Naive thymus-derived CD4-positive, alpha-beta T cell (primary cell): ENCODE measurements at regions not wholly inside any gene's neighbourhood (a gene's known extent, or its start where the extent isn't known, plus 50 kb on each side); places are given as distances from the start of the nearest gene placed in this dataset.

Experiments used
- ATAC-seq: fragments of 150-1000 bp; cut with Tn5 transposase; 2 replicates; pipeline ENCODE4 v1.10.0; 2021; ENCODE audit warnings: mild to moderate bottlenecking, moderate library complexity
- CTCF ChIA-PET: fragments of 350-600 bp; sonication (Branson Sonifier 250); formaldehyde crosslinking; loops from one replicate; lab custom pipeline; 2021; ENCODE audit warnings: antibody characterized with exemption; lab: Charles Lee
- POLR2A ChIA-PET: fragments of 350-600 bp; sonication (Branson Sonifier 250); formaldehyde crosslinking; loops from one replicate; lab custom pipeline; 2021; ENCODE audit warnings: antibody characterized with exemption, inconsistent platforms; lab: Charles Lee
- DNase-seq, 9 donors: peaks; one replicate each; pipeline versions ENCODE4 v3.0.0 to v3.0.0-alpha.2; 2020 to 2022; ENCODE audit warnings: mixed read lengths in 1 of 9
- H3K27ac ChIP-seq: one replicate; pipeline ENCODE4 v1.7.0; 2013; ENCODE audit warnings: mild to moderate bottlenecking, low read depth, low read length, moderate library complexity
- H3K27me3 ChIP-seq, 2 donors: one replicate each; pipeline ENCODE4 v1.7.0; 2013; ENCODE audit warnings: low read length in 2 of 2, mild to moderate bottlenecking in 2 of 2, moderate library complexity in 2 of 2; ENCODE audit not compliant: control insufficient read depth in 2 of 2, insufficient read depth in 2 of 2
- H3K36me3 ChIP-seq, 3 experiments: 1 replicate in 2 of 3; 2 replicates in 1 of 3; pipeline ENCODE4 v1.7.0; 2013; ENCODE audit warnings: low read length in 3 of 3, mild to moderate bottlenecking in 3 of 3, moderate library complexity in 1 of 3; ENCODE audit not compliant: insufficient read depth in 3 of 3, control insufficient read depth in 2 of 3
- H3K4me1 ChIP-seq, 2 donors: one replicate each; pipeline ENCODE4 v1.7.0; 2013; ENCODE audit warnings: low read length in 2 of 2, mild to moderate bottlenecking in 2 of 2, moderate library complexity in 1 of 2; ENCODE audit not compliant: control insufficient read depth in 2 of 2, insufficient read depth in 2 of 2
- H3K4me3 ChIP-seq: 2 replicates; pipeline ENCODE4 v1.7.0; 2013; ENCODE audit warnings: mild to moderate bottlenecking, low read length
- H3K9me3 ChIP-seq, 3 experiments: 1 replicate in 2 of 3; 2 replicates in 1 of 3; pipeline ENCODE4 v1.7.0; 2013; ENCODE audit warnings: low read length in 3 of 3; ENCODE audit not compliant: control insufficient read depth in 2 of 3
- H3K27ac Mint-ChIP-seq, 9 donors: one replicate each; pipeline ENCODE4 v1.8.0; 2020 to 2022; ENCODE audit warnings: mixed read lengths in 9 of 9, mild to moderate bottlenecking in 8 of 9, moderate library complexity in 5 of 9, inconsistent platforms in 2 of 9
- H3K27me3 Mint-ChIP-seq, 5 donors: one replicate each; pipeline ENCODE4 v1.8.0; 2021 to 2022; ENCODE audit warnings: mixed read lengths in 5 of 5, mild to moderate bottlenecking in 1 of 5
- H3K36me3 Mint-ChIP-seq, 5 donors: one replicate each; pipeline ENCODE4 v1.8.0; 2020 to 2022; ENCODE audit warnings: mixed read lengths in 5 of 5, mild to moderate bottlenecking in 3 of 5, inconsistent platforms in 1 of 5
- H3K4me1 Mint-ChIP-seq, 7 donors: one replicate each; pipeline ENCODE4 v1.8.0; 2020 to 2022; ENCODE audit warnings: mixed read lengths in 7 of 7, mild to moderate bottlenecking in 3 of 7, inconsistent platforms in 1 of 7
- H3K4me3 Mint-ChIP-seq, 10 donors: one replicate each; pipeline ENCODE4 v1.8.0; 2020 to 2022; ENCODE audit warnings: mild to moderate bottlenecking in 10 of 10, mixed read lengths in 10 of 10, moderate library complexity in 6 of 10, inconsistent platforms in 2 of 10
- H3K9me3 Mint-ChIP-seq, 11 donors: one replicate each; pipeline ENCODE4 v1.8.0; 2020 to 2022; ENCODE audit warnings: mixed read lengths in 11 of 11, mild to moderate bottlenecking in 4 of 11, inconsistent platforms in 1 of 11, moderate library complexity in 1 of 11
- intact Hi-C, 2 donors: fragments of 100-400 bp; cut with micrococcal nuclease; formaldehyde crosslinking; loops; one replicate each; pipeline ENCODE4 v1.15.1; 2023

GRCh38 chr12:113634474-113634873, 162.8 kb upstream of the LHX5 start:
- POLR2A ChIA-PET: no interaction called here
- peaks cover 0 to 6% (median 0%) of the 10 kb centered on the region in 5 donors for H3K36me3 Mint-ChIP-seq

GRCh38 chr12:113633678-113634332, 162.1 kb upstream of the LHX5 start:
- Mint-ChIP-seq H3K27ac (no peak overlapping the region), H3K27me3 (peaks cover 11 to 33% (median 29%) of the 10 kb centered on the region in 5 donors), H3K4me1 (peaks cover 0 to 6% (median 4%) of the 10 kb centered on the region in 7 donors), H3K9me3 (peaks cover 2 to 39% (median 11%) of the 10 kb centered on the region in 11 donors), H3K4me3 (no peak overlapping the region), H3K36me3 (peaks cover 0 to 8% (median 0%) of the 10 kb centered on the region in 5 donors)
- ChIA-PET POLR2A (no interaction called here), CTCF (no interaction called here)
- no peak overlapping the region for H3K4me3 ChIP-seq
- no peaks in the 10 kb centered on the region for H3K27me3 ChIP-seq
- no peak for ATAC-seq
- intact Hi-C loops: no loop called here
- H3K4me1 ChIP-seq: no peaks in the 10 kb centered on the region
- DNase-seq: no peak
- H3K27ac ChIP-seq: no peak overlapping the region
- no peaks in the 10 kb centered on the region for H3K9me3 ChIP-seq
- no peaks in the 10 kb centered on the region for H3K36me3 ChIP-seq

More at GRCh38 chr12:113634474-113634873, 162.8 kb upstream of the LHX5 start:
- peaks cover 17 to 39% (median 32%) of the 10 kb centered on the region in 5 donors for H3K27me3 Mint-ChIP-seq
- peaks cover 0 to 11% (median 4%) of the 10 kb centered on the region in 7 donors for H3K4me1 Mint-ChIP-seq
- H3K27me3 ChIP-seq: no peaks in the 10 kb centered on the region
- ATAC-seq (no peak), DNase-seq (no peak)
- no peak overlapping the region for H3K27ac ChIP-seq
- intact Hi-C loops: no loop called here
- no peak overlapping the region for H3K27ac Mint-ChIP-seq
- no peaks in the 10 kb centered on the region for H3K36me3 ChIP-seq
- CTCF ChIA-PET: no interaction called here
- no peak overlapping the region for H3K4me3 Mint-ChIP-seq
- H3K4me3 ChIP-seq: no peak overlapping the region
- H3K9me3 ChIP-seq: no peaks in the 10 kb centered on the region
- peaks cover 2 to 32% (median 7%) of the 10 kb centered on the region in 11 donors for H3K9me3 Mint-ChIP-seq
- no peaks in the 10 kb centered on the region for H3K4me1 ChIP-seq

GRCh38 chr12:113630625-113631024, 159.0 kb upstream of the LHX5 start:
- ChIA-PET CTCF (no interaction called here), POLR2A (no interaction called here)
- no peak overlapping the region for H3K27ac ChIP-seq

DNA sequence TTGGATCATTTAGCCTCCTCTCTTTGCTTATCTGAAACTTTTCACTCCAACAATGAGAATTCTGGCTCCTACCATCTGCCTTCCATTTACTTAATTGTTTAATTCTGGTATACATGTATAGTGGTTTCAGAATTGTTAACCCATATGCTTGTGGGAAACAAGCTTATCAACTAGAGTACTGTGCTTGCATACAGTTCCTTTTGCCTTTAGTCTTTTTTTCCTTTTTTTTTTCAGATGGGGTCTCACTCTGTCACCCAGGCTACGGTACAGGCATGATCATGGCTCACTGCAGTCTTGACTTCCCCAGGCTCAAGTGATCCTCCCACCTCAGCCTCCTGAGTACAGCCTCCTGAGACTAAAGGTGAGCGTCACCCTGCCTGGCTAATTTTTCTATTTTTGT, 153.8 kb upstream of the LHX5 start:
- ATAC-seq: no peak
- Histone ChIP-seq H3K36me3 (no peaks in the 10 kb centered on the region), H3K9me3 (peaks cover 0 to 9% (median 0%) of the 10 kb centered on the region in 3 experiments), H3K27ac (no peak overlapping the region), H3K4me1 (no peaks in the 10 kb centered on the region), H3K4me3 (no peak overlapping the region), H3K27me3 (no peaks in the 10 kb centered on the region)
- H3K9me3 Mint-ChIP-seq: peaks cover 9 to 64% (median 24%) of the 10 kb centered on the region in 11 donors
- H3K36me3 Mint-ChIP-seq: peaks cover 0 to 3% (median 0%) of the 10 kb centered on the region in 5 donors
- POLR2A ChIA-PET: no interaction called here
- intact Hi-C loops: no loop called here
- peaks cover 0 to 1% (median 0%) of the 10 kb centered on the region in 7 donors for H3K4me1 Mint-ChIP-seq
- no peak for DNase-seq
- CTCF ChIA-PET: no interaction called here
- peaks cover 0 to 28% (median 17%) of the 10 kb centered on the region in 5 donors for H3K27me3 Mint-ChIP-seq
- H3K27ac Mint-ChIP-seq: no peak overlapping the region
- H3K4me3 Mint-ChIP-seq: no peak overlapping the region

More at GRCh38 chr12:113630625-113631024, 159.0 kb upstream of the LHX5 start:
- Histone ChIP-seq H3K4me3 (no peak overlapping the region), H3K9me3 (peaks cover 0 to 4% (median 0%) of the 10 kb centered on the region in 3 experiments), H3K36me3 (no peaks in the 10 kb centered on the region), H3K4me1 (no peaks in the 10 kb centered on the region), H3K27me3 (no peaks in the 10 kb centered on the region)
- H3K4me3 Mint-ChIP-seq: no peak overlapping the region
- DNase-seq (no peak), ATAC-seq (no peak)
- H3K4me1 Mint-ChIP-seq: peaks cover 0 to 1% (median 0%) of the 10 kb centered on the region in 7 donors
- intact Hi-C loops: no loop called here
- H3K36me3 Mint-ChIP-seq: peaks cover 0 to 3% (median 0%) of the 10 kb centered on the region in 5 donors
- peaks cover 6 to 69% (median 25%) of the 10 kb centered on the region in 11 donors for H3K9me3 Mint-ChIP-seq
- peaks cover 0 to 26% (median 17%) of the 10 kb centered on the region in 5 donors for H3K27me3 Mint-ChIP-seq
- no peak overlapping the region for H3K27ac Mint-ChIP-seq

- ATAC-seq (no peak), DNase-seq (no peak)
- no peak overlapping the region for H3K4me3 Mint-ChIP-seq
- CTCF ChIA-PET: no interaction called here
- no peak overlapping the region for H3K27ac Mint-ChIP-seq
- intact Hi-C loops: no loop called here
- peaks cover 0 to 36% (median 13%) of the 10 kb centered on the region in 5 donors for H3K27me3 Mint-ChIP-seq
- no peaks in the 10 kb centered on the region for H3K36me3 ChIP-seq
- peaks cover 0 to 8% (median 0%) of the 10 kb centered on the region in 3 experiments for H3K9me3 ChIP-seq
- H3K4me3 ChIP-seq: no peak overlapping the region
- no peaks in the 10 kb centered on the region for H3K4me1 ChIP-seq
- no peaks in the 10 kb centered on the region for H3K36me3 Mint-ChIP-seq
- H3K9me3 Mint-ChIP-seq: peaks cover 0 to 38% (median 10%) of the 10 kb centered on the region in 11 donors
- H3K27me3 ChIP-seq: no peaks in the 10 kb centered on the region
- POLR2A ChIA-PET: no interaction called here
- H3K27ac ChIP-seq: no peak overlapping the region
- no peaks in the 10 kb centered on the region for H3K4me1 Mint-ChIP-seq
Observed at GRCh38 chr12:113622410-113622809, 150.7 kb upstream of the LHX5 start.

GRCh38 chr12:113620437-113620976, 148.8 kb upstream of the LHX5 start:
- intact Hi-C loops: no loop called here
- no peak for ATAC-seq
- Histone ChIP-seq H3K4me3 (no peak overlapping the region), H3K9me3 (peaks cover 0 to 5% (median 0%) of the 10 kb centered on the region in 3 experiments), H3K27ac (no peak overlapping the region), H3K27me3 (no peaks in the 10 kb centered on the region), H3K36me3 (no peaks in the 10 kb centered on the region), H3K4me1 (no peaks in the 10 kb centered on the region)
- no peak overlapping the region for H3K27ac Mint-ChIP-seq
- DNase-seq: no peak
- peaks cover 0 to 21% (median 2%) of the 10 kb centered on the region in 11 donors for H3K9me3 Mint-ChIP-seq
- POLR2A ChIA-PET: interaction anchor here (0.6 kb wide), 1 partner anchor 126 kb away, joined by 6 read pairs; no protein-coding TSS in a partner anchor
- H3K36me3 Mint-ChIP-seq: no peaks in the 10 kb centered on the region
- no peak overlapping the region for H3K4me3 Mint-ChIP-seq
- peaks cover 0 to 1% (median 0%) of the 10 kb centered on the region in 7 donors for H3K4me1 Mint-ChIP-seq
- peaks cover 0 to 46% (median 23%) of the 10 kb centered on the region in 5 donors for H3K27me3 Mint-ChIP-seq
- CTCF ChIA-PET: no interaction called here
